Kidney glomerular epithelial cell (primary cell): ENCODE measurements at regions not wholly inside any gene's neighbourhood (a gene's known extent, or its start where the extent isn't known, plus 50 kb on each side); places are given as distances from the start of the nearest gene placed in this dataset.

Source experiments
- DNase-seq: peaks from one replicate; lab custom pipeline; 2025; lab: John Stamatoyannopoulos, UW

GRCh38 chr5:116686438-116686837 is 111.8 kb upstream of the SEMA6A start:
- DNase-seq, result no peak

- no peak for DNase-seq
These were observed 111.3 kb upstream of the SEMA6A start for GRCh38 chr5:116685931-116686330.

- no peak for DNase-seq
These were observed 110.4 kb upstream of the SEMA6A start for GRCh38 chr5:116685069-116685468.

GRCh38 chr5:116681334-116682013 is 106.9 kb upstream of the SEMA6A start:
- no peak for DNase-seq

- no peak for DNase-seq
These were observed 100.9 kb upstream of the SEMA6A start for GRCh38 chr5:116675626-116675910.

GRCh38 chr5:116674881-116675625 is 100.4 kb upstream of the SEMA6A start:
- DNase-seq, result no peak

GRCh38 chr5:116673453-116673852 is 98.8 kb upstream of the SEMA6A start:
- no peak for DNase-seq

GRCh38 chr5:116672203-116672602 is 97.6 kb upstream of the SEMA6A start:
- DNase-seq, result peak; percentile 11

GRCh38 chr5:116671211-116671736 is 96.7 kb upstream of the SEMA6A start:
- DNase-seq, result no peak

- no peak for DNase-seq
These were observed 94.8 kb upstream of the SEMA6A start for GRCh38 chr5:116669261-116670031.

GRCh38 chr5:116668390-116668789 is 93.8 kb upstream of the SEMA6A start:
- peak; percentile 39 for DNase-seq

- no peak for DNase-seq
These were observed 92.3 kb upstream of the SEMA6A start for GRCh38 chr5:116666901-116667300.

GRCh38 chr5:116664988-116665387 is 90.4 kb upstream of the SEMA6A start:
- no peak for DNase-seq

- no peak for DNase-seq
These were observed 88.5 kb upstream of the SEMA6A start for GRCh38 chr5:116663081-116663480.

GRCh38 chr5:116661419-116661818 is 86.8 kb upstream of the SEMA6A start:
- DNase-seq, result no peak

GRCh38 chr5:116660929-116661328 is 86.3 kb upstream of the SEMA6A start:
- no peak for DNase-seq

- no peak for DNase-seq
These were observed 84.2 kb upstream of the SEMA6A start for GRCh38 chr5:116658830-116659229.

GRCh38 chr5:116658141-116658540 is 83.5 kb upstream of the SEMA6A start:
- no peak for DNase-seq

GRCh38 chr5:116655431-116655830 is 80.8 kb upstream of the SEMA6A start:
- DNase-seq, result no peak

GRCh38 chr5:116654925-116655324 is 80.3 kb upstream of the SEMA6A start:
- DNase-seq, result no peak

- no peak for DNase-seq
These were observed 78.3 kb upstream of the SEMA6A start for GRCh38 chr5:116652903-116653302.

- DNase-seq, result peak; percentile 49
These were observed 77.6 kb upstream of the SEMA6A start for GRCh38 chr5:116652196-116652729.

GRCh38 chr5:116651653-116652052 is 77.0 kb upstream of the SEMA6A start:
- no peak for DNase-seq
